Lower leg skin (tissue), 4 donors: ENCODE measurements at regions not wholly inside any gene's neighbourhood (a gene's known extent, or its start where the extent isn't known, plus 50 kb on each side); places are given as distances from the start of the nearest gene placed in this dataset.

Source experiments
- DNase-seq, 2 donors: peaks; one replicate each; pipeline ENCODE4 v3.0.0-alpha.2; 2019; ENCODE audit warnings: low spot score in 2 of 2
- H3K4me3 ChIP-seq: fragments of 200-600 bp; sonication (generic); 2 replicates; pipeline ENCODE4 v1.5.1; 2017; ENCODE audit warnings: mild to moderate bottlenecking, low read depth; ENCODE audit not compliant: poor library complexity, severe bottlenecking
- CTCF ChIP-seq, 3 donors: fragments of 450-650 bp; IDR thresholded peaks; one replicate each; pipeline ENCODE4 v1.5.1; 2016; ENCODE audit warnings: antibody characterized with exemption in 3 of 3, mild to moderate bottlenecking in 3 of 3, moderate library complexity in 2 of 3
- POLR2A ChIP-seq, 2 donors: fragments of 450-650 bp; IDR thresholded peaks; one replicate each; pipeline ENCODE4 v1.6.1; 2016 to 2017; ENCODE audit warnings: antibody characterized with exemption in 2 of 2, mild to moderate bottlenecking in 1 of 2, moderate library complexity in 1 of 2
- WGBS, 2 donors: methylation state at CpG; one replicate each; pipeline ENCODE4 v1.1.5; 2018; 5-methylcytosine and 5-hydroxymethylcytosine counted together
- intact Hi-C: fragments of 100-400 bp; cut with DNase I; formaldehyde crosslinking; loops from one replicate; pipeline ENCODE4 v1.15.0; 2023; ENCODE audit warnings: low total_unique reads

DNA sequence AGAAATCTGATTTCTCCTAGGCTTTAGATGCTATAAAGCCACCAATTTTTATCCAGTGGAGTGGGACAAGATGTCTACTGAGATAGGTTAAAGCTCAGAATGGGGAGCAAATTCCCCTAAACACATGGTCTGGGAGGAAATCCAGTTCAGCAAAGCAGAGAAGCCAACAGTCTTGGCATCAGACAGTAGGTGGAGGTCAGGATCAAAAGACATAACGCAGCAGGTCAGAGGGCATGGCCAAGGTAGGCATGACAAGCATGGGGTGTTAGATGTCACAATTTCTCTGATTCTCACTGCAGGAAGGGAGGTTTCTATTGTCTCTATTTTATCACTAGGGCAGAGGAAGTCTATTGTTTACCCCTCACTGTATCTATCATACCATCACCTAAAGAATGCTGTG is 288.2 kb downstream of the ACTL7B start:
- TF ChIP-seq POLR2A (IDR thresholded peaks at IDR 0.05), result no peak
- no peak for TF ChIP-seq CTCF (IDR thresholded peaks at IDR 0.05)
- 42 to 58% methylated on average over 1 of the region's 1 CpG for WGBS, 2 donors
- DNase-seq, result no peak
- no peak overlapping the region for H3K4me3 ChIP-seq
- intact Hi-C loops, result loop anchor here (5.0 to 10.0 kb wide), 3 partner anchors 143 to 1080 kb away; partner anchors contain the start of gene KLF4

GRCh38 chr9:108565651-108566378 is 290.0 kb downstream of the ACTL7B start:
- intact Hi-C loops, result loop anchor here (5.0 to 10.0 kb wide), 3 partner anchors 141 to 1079 kb away; partner anchors contain the start of gene KLF4
- no peak overlapping the region for H3K4me3 ChIP-seq
- TF ChIP-seq CTCF (IDR thresholded peaks at IDR 0.05), result peak in 1 of 3 donors; percentile 30
- no peak for TF ChIP-seq POLR2A (IDR thresholded peaks at IDR 0.05)
- WGBS, 2 donors, result 7% methylated on average over 2 of the region's 2 CpGs
- peak in 1 of 2 donors; percentile 70 for DNase-seq

DNA sequence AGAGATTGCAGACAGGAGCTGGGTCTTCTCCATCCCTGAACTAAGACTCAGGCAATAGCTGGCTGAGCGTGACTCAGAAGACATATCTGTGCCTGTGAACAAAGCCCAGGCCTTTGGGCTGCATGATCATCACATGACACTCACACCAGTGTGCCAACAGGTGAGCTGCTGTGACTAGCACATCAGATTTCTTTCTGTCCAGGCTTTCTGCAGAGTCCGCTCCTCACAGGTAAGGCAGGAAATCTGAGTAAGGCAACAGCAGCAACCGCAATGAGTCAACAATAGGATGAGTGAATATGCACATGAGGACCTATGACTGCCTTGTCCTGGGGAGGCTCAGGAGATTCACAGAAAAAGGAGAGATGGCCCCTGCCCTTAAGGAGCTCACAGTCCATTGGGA is 293.6 kb downstream of the ACTL7B start:
- intact Hi-C loops, result loop anchor here (10.0 kb wide), 2 partner anchors 137 to 203 kb away; no protein-coding TSS in a partner anchor
- WGBS, 2 donors, result 46 to 63% methylated on average over 2 to 3 of the region's 3 CpGs
- TF ChIP-seq CTCF (IDR thresholded peaks at IDR 0.05) (no peak), POLR2A (IDR thresholded peaks at IDR 0.05) (no peak)
- H3K4me3 ChIP-seq, result no peak overlapping the region
- DNase-seq, result peak; percentile 54 to 83

DNA sequence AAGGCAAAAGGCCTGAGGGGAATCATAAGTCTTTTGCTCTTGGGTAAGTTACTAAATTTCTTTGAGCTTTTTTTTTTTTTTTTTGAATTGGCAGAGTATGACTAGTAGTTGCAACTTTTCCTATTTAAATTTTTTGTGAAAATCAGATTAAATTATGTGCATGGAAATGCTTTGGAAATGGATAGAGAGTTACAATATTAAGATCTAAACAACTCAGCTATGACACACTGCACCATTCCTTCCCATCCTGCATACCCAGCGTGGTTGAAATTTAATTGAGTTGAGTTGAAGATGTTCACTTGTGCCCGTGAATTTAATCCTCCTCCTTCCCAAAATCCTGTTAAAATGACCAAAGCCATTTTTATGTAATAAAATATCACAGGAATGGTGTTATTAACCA is 296.4 kb downstream of the ACTL7B start:
- TF ChIP-seq POLR2A (IDR thresholded peaks at IDR 0.05) (no peak), CTCF (IDR thresholded peaks at IDR 0.05) (no peak)
- DNase-seq, result no peak
- H3K4me3 ChIP-seq, result no peak overlapping the region
- intact Hi-C loops, result no loop called here
- WGBS, 2 donors, result 68 to 94% methylated on average over 2 of the region's 2 CpGs

DNA sequence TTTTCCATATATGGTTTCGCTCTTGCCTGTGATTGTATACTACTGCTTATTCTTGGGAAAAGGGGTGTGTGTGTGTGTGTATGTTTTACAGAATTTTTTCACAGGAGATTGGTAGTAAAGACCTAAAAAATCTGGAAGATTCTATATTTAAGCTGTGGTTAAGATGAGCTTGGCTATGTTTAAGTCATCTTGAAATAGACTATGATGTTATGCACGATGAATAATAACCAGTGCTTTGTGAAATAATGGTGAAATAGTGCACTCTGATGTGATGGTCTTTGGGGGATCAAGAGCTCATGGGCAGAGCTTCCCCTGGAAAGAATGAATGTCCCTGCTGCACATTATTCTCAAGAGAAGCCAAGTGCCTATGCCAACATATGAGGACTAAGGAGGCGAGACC is 301.0 kb downstream of the ACTL7B start:
- intact Hi-C loops, result no loop called here
- no peak overlapping the region for H3K4me3 ChIP-seq
- 94 to 95% methylated on average over 3 of the region's 3 CpGs for WGBS, 2 donors
- TF ChIP-seq CTCF (IDR thresholded peaks at IDR 0.05) (no peak), POLR2A (IDR thresholded peaks at IDR 0.05) (no peak)
- DNase-seq, result no peak
